ENCODE measurements at regions not wholly inside any gene's neighbourhood (a gene's known extent, or its start where the extent isn't known, plus 50 kb on each side); places are given as distances from the start of the nearest gene placed in this dataset.

DNA sequence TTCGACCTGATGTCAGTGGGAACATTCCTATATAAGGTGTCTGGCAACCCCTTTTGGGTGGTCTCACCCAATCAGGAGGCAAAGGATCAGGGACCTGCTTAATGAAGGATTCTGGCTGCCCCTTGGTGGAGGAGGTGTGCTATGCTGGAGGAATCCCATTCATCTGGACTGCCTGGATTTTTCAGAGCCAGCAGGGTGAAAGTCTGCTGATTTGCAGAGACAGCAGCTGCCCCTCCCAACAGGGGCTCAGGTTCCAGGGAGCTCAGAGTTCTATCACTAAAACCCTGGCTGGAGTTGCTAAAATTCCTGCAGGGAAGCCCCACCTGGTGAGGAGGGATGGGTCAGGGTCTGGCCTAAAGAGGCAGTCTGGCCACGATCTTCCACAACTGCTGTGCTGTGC lies 398.5 kb upstream of the CNTNAP2 start:
- TF ChIP-seq CTCF (IDR thresholded peaks at IDR 0.05), result no peak
- no peak for TF ChIP-seq POLR2A (IDR thresholded peaks at IDR 0.05)

All from thyroid gland (tissue), 4 donors.